ENCODE measurements at regions not wholly inside any gene's neighbourhood (a gene's known extent, or its start where the extent isn't known, plus 50 kb on each side); places are given as distances from the start of the nearest gene placed in this dataset.

- no peak for TF ChIP-seq CTCF (IDR thresholded peaks at IDR 0.05)
- no peak for TF ChIP-seq POLR2A (IDR thresholded peaks at IDR 0.05)
Observed at GRCh38 chr12:14314801-14315200, 50.7 kb upstream of the ATF7IP start.

Data from thyroid gland (tissue), 4 donors.